OCI-LY3 (cell line): ENCODE measurements at regions not wholly inside any gene's neighbourhood (a gene's known extent, or its start where the extent isn't known, plus 50 kb on each side); places are given as distances from the start of the nearest gene placed in this dataset.
"Not testable (repeated sequence)": the region's sequence is repeated elsewhere in the genome, so short reads cannot be mapped to it uniquely, and the experiment has no call there.

Experiments
- H2AFZ ChIP-seq: fragments of 200-600, 300-600 bp; shearing (Covaris generic); 2 replicates; pipeline ENCODE4 v1.6.0; 2014; ENCODE audit warnings: antibody characterized with exemption, low read depth, low read length
- H3K27ac ChIP-seq: fragments of 200-600, 300-600 bp; sonication (generic); 2 replicates; pipeline ENCODE4 v1.5.1; 2014; ENCODE audit warnings: mild to moderate bottlenecking, low read length, moderate library complexity, mixed read lengths
- H3K27me3 ChIP-seq: fragments of 200-600, 300-600 bp; sonication (generic); 2 replicates; pipeline ENCODE4 v1.6.1; 2014; ENCODE audit warnings: low read depth, low read length, mixed read lengths
- H3K36me3 ChIP-seq: fragments of 200-600, 300-600 bp; sonication (generic); replicated peaks from 2 replicates; pipeline ENCODE3; 2014; ENCODE audit warnings: low read depth, low read length, mixed read lengths
- H3K4me1 ChIP-seq: fragments of 300-600, 200-600 bp; sonication (generic); 2 replicates; pipeline ENCODE4 v1.6.1; 2014; ENCODE audit warnings: low read length, mixed read lengths
- H3K4me2 ChIP-seq: fragments of 200-600, 300-600 bp; sonication (generic); 2 replicates; pipeline ENCODE4 v1.6.1; 2014; ENCODE audit warnings: low read length, mixed read lengths
- H3K4me3 ChIP-seq: fragments of 300-600, 200-600 bp; sonication (generic); 2 replicates; pipeline ENCODE4 v1.5.1; 2014; ENCODE audit warnings: antibody characterized with exemption, mild to moderate bottlenecking, low read length, moderate library complexity
- H3K79me2 ChIP-seq: fragments of 300-600, 200-600 bp; shearing (Covaris generic); 2 replicates; pipeline ENCODE4 v1.6.1; 2014; ENCODE audit warnings: mild to moderate bottlenecking, low read length, mixed read lengths
- H3K9ac ChIP-seq: fragments of 300-600, 200-600 bp; shearing (Covaris generic); 2 replicates; pipeline ENCODE4 v1.6.0; 2014; ENCODE audit warnings: mild to moderate bottlenecking, low read length, moderate library complexity
- H3K9me3 ChIP-seq: fragments of 200-600, 300-600 bp; shearing (Covaris generic); 2 replicates; pipeline ENCODE4 v1.6.1; 2014; ENCODE audit warnings: low read length, mixed read lengths; ENCODE audit not compliant: insufficient read depth
- H4K20me1 ChIP-seq: fragments of 200-600, 300-600 bp; sonication (generic); 2 replicates; pipeline ENCODE4 v1.6.1; 2016; ENCODE audit warnings: low read length, mixed read lengths; ENCODE audit not compliant: insufficient read depth
- CTCF ChIP-seq: fragments of 200-600, 300-600 bp; sonication (generic); IDR thresholded peaks from 2 replicates; pipeline ENCODE4 v1.5.1; 2014; ENCODE audit warnings: antibody characterized with exemption, low read length, low read depth
- EZH2phosphoT487 ChIP-seq: fragments of 200-600 bp; shearing (Covaris generic); IDR thresholded peaks from 2 replicates; pipeline ENCODE4 v1.6.1; 2018; ENCODE audit warnings: antibody characterized with exemption, mixed run types, low read depth

GRCh38 chr6:27653143-27653825, 180.4 kb upstream of the ZNF184 start:
- H3K36me3 ChIP-seq: not testable (repeated sequence)

GRCh38 chr6:27651371-27651732, 178.4 kb upstream of the ZNF184 start:
- Histone ChIP-seq H3K36me3 (no peaks in the 10 kb centered on the region), H3K79me2 (no peaks in the 10 kb centered on the region), H3K27me3 (no peaks in the 10 kb centered on the region), H3K9me3 (no peaks in the 10 kb centered on the region), H3K4me1 (no peaks in the 10 kb centered on the region), H3K27ac (no peak overlapping the region), H2AFZ (no peak overlapping the region), H3K4me2 (peak overlapping the region; percentile 68), H3K4me3 (peak overlapping the region; percentile 75), H3K9ac (no peak overlapping the region), H4K20me1 (no peaks in the 10 kb centered on the region)
- TF ChIP-seq CTCF: no peak
- TF ChIP-seq EZH2phosphoT487: no peak

More at GRCh38 chr6:27653143-27653825, 180.4 kb upstream of the ZNF184 start:
- not testable (repeated sequence) for H3K4me1 ChIP-seq, H3K9me3 ChIP-seq, H4K20me1 ChIP-seq, H3K27ac ChIP-seq, H3K27me3 ChIP-seq, H3K4me2 ChIP-seq, H3K4me3 ChIP-seq, H2AFZ ChIP-seq, H3K79me2 ChIP-seq, H3K9ac ChIP-seq

GRCh38 chr6:27650620-27651370, 177.9 kb upstream of the ZNF184 start:
- H3K36me3 ChIP-seq: no peaks in the 10 kb centered on the region
- H3K4me1 ChIP-seq: no peaks in the 10 kb centered on the region
- H4K20me1 ChIP-seq: no peaks in the 10 kb centered on the region
- H3K9ac ChIP-seq: no peak overlapping the region
- H3K4me3 ChIP-seq: peak overlapping the region; percentile 75
- peak overlapping the region; percentile 68 for H3K4me2 ChIP-seq
- no peaks in the 10 kb centered on the region for H3K79me2 ChIP-seq
- no peaks in the 10 kb centered on the region for H3K9me3 ChIP-seq
- no peaks in the 10 kb centered on the region for H3K27me3 ChIP-seq
- H2AFZ ChIP-seq: no peak overlapping the region
- no peak for TF ChIP-seq EZH2phosphoT487
- TF ChIP-seq CTCF: no peak
- no peak overlapping the region for H3K27ac ChIP-seq

GRCh38 chr6:27644528-27644927, 171.6 kb upstream of the ZNF184 start:
- Histone ChIP-seq H2AFZ (no peak overlapping the region), H3K9ac (no peak overlapping the region), H3K79me2 (no peaks in the 10 kb centered on the region), H3K4me1 (no peaks in the 10 kb centered on the region), H3K4me3 (no peak overlapping the region), H3K27me3 (no peaks in the 10 kb centered on the region), H3K27ac (no peak overlapping the region), H3K4me2 (no peak overlapping the region), H3K36me3 (no peaks in the 10 kb centered on the region), H3K9me3 (no peaks in the 10 kb centered on the region), H4K20me1 (no peaks in the 10 kb centered on the region)
- no peak for TF ChIP-seq CTCF
- no peak for TF ChIP-seq EZH2phosphoT487
